Stimulated activated CD8-positive, alpha-beta memory T cell treated with anti-CD3 and anti-CD28 coated beads, Interleukin-7, amount 100 ng/mL, for 48 hours (primary cell): ENCODE measurements at regions not wholly inside any gene's neighbourhood (a gene's known extent, or its start where the extent isn't known, plus 50 kb on each side); places are given as distances from the start of the nearest gene placed in this dataset.
"Not testable (repeated sequence)": the region's sequence is repeated elsewhere in the genome, so short reads cannot be mapped to it uniquely, and the experiment has no call there.

Experiments used
- DNase-seq, 2 donors: peaks; one replicate each; pipeline ENCODE4 v3.0.0-alpha.2; 2020; ENCODE audit warnings: low read depth in 1 of 2; ENCODE audit errors: extremely low read depth in 1 of 2

DNA sequence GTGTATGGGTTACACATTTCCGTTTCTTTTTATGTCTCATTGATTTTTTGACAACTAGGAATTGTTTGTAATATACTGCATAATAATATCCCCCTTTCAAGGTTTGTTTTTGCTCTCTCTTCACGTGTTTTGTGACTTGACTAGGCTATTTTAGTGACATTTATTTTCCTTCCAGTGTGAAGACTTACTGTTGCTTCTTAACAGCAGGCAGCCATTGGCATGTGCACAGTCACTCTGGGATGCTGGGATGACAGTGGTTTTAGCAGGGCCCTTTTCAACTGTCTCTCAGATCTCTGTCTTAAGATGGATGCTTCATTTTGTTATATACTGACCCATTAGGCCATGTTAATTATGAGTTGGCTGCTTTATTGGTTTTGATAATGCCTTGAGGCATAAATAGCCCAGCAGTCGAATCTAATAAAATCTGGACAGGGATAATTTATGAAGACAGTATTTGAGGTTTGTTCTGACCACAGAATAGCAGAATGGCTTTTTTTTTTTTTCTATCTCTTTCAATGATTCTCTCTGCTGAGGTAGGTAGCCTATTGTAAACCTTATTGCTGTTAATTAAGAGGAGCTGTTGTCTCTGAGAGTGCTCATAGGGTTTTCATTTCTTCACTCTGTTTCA is 536.0 kb downstream of the GABRG2 start:
- DNase-seq, result no peak

DNA sequence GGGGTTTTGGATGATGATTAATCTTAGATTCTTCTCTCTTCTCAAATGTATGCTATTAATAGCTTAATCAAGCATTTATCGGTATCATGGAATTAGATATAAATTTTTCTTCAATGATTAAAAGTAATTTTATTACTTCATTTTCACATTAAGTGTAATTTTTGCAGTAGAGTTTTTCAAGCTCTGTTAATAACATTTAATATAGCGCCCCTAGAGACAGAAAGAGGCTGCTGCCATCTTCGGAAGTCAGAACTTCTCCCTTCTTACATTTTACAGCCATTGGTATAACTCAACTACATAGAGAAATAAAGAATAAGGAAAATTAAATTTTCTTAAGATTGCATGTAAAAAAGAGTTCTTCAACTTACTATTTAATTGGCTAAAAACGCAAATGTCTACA is 540.3 kb downstream of the GABRG2 start:
- DNase-seq, result no peak

DNA sequence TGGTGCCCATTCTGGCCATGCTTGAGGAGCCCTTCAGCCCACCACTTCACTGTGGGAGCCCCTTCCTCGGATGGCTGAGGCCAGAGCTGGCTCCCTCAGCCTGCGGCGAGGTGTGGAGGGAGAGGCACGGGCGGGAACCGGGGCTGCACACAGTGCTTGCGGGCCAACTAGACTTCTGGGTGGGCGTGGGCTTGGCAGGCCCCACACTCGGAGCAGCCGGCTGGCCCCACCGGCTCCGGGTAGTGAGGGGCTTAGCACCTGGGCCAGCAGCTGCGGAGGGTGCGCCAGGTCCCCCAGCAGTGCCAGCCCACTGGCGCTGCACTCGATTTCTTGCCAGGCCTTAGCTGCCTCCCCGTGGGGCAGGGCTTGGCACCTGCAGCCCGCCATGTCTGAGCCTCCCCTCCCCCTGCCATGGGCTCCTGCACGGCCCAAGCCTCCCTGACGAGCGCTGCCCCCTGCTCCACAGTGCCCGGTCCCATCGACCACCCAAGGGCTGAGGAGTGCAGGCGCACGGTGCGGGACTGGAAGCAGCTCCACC is 554.2 kb downstream of the GABRG2 start:
- DNase-seq, result not testable (repeated sequence)

DNA sequence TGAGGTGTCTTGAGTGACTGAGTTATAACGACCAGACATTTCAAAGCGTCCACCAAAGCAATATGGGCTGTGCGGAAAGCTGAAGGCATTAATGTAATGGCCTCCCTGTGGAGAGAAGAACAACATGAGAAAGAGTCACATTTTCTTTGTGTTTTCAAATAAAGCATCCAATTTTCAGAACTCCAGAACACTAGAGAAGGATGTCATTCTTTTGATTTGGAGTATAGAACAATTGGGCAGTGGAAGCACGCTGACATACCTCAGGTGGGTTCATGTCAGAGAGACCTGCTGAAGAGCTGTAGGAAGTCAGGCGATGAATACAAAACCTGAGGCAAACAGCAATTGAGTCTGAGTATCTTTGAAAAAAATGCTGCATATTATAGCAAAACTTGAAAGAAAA is 556.5 kb downstream of the GABRG2 start:
- no peak for DNase-seq

DNA sequence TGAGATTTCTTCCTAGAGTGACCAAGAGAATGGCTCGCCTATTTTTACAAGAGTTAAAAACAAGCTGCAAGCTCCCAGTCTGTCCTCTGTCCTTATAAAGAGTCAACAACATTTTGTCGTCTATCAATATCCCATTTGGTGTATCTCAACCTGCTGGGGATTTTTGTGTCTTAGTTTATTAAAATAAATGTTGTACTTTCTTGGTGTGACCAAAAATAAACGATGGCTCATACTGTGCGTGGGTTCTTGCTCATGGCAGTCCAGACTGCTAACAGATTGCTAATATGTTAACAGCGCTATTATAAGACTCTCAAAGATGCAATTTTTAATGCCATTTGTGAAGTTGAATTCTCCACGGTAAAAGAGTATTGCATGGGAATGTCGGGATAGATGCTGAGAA is 569.9 kb downstream of the GABRG2 start:
- no peak for DNase-seq

DNA sequence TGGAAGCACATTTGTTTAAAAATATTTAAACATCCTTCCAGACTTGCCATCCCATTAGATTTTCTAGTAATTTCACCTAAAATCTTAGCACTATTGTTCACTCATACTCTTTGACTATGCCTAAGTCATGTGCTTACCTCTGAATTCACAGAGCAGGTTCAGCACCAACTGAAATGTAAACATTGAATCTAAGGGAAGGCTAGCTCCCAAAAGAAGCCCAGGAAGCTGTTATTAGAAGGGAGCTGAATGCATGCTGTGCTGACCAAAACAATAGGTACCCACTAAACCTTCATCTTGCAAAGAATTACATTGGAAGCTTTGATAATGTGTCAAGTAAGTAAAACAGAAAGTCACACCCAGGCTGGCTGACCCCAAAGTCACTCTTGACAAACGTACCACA is 571.3 kb downstream of the GABRG2 start:
- no peak for DNase-seq

DNA sequence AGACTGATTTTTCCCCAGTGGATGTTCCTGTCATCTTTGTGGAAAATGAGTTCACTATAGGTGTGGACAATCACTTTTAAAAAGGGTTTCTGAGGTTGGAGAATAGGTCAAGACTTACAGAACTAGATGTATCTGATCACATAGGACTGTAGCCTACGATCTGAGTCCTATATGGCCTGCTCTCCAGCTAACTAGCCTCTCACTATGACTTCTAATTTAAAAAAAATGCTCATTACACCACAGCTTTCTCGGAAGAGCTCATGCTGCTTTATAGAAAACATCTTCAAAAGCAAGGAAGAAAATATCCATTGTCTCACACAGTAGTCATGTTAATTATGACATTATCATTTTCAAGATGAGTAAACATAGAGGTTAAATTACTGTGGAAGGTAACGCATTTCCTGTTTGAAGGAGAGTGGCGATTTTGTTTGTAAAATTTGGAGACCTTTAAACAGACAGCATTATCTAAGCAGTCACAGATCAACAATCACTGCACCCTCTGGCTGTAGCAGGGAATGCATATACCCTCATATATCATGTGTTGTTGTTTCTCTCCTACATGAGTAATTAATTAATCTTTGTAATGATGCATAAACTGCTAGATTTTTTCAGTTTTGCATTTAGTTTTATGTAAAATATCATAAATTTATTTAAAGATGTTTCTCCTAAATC is 573.7 kb downstream of the GABRG2 start:
- no peak for DNase-seq

DNA sequence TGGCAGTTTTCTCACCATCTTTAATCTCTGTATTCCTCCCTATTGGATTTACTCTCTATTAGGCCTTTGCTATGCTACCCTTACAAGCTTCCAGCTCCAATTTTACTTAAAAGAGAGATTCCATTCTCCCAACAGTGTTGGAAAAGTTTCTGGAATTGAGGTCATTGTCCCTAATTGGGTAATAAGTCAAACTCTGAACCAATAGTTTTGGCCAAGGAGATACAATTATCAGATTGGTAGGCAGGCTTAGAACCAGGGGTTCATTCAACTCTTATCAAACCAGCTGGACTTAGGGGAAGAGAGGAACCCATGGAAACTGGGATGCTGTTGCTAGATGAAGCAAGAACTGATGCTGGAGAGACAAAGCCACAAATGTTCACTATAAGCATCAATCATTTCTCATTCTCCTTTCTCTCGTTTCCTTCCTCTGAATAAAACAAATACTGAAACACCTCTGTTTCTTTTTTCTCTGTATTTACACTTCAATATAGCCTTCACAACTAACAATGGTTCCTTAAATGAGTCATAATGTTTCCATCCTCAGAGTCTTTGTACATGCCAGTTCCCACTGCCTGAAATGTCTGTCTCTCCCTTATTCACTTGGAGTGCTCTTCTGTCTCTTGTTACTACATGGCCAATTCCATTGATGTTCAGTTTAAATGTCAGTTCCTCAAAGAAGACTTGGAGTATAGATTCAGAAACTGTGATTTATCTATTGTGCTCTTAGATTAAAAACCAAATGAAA is 587.3 kb downstream of the GABRG2 start:
- no peak for DNase-seq

DNA sequence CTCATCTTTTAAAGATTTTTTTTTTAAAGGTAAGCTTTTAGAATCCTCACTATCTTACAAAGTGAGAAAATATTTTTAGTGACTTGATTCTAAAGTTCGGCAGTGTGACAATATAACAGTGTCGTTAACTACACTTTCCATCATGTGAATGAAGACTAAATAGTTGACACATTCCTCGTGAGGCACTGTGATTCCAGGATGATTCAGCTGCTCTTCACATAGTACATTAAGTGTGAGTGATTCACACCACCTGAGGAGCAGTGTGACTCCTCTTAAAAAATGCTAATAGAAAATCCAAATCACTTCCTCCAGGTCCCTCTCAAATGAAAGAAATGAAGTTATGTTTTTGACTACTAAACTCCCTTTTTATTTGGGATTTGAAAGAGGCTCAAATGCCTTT is 589.5 kb downstream of the GABRG2 start:
- DNase-seq, result no peak

DNA sequence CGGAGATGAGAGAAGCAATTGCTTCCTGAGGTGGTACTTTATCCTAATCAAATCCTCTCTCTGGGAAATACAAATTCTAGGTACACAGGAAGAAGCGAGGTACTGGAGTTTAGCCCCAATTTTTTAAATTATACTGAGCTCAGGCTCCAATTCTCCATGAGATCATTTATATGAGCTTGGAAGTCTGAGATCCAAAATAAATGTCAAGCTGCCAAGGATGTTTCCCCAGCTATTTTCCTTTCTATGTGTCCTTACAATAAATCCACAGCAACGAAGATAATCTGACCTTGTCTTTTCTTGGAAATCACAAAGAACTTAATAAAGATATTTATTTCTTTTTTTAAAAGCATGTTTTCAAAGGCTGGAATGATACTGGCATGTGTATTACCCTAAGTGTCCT is 597.3 kb downstream of the GABRG2 start:
- DNase-seq, result no peak

DNA sequence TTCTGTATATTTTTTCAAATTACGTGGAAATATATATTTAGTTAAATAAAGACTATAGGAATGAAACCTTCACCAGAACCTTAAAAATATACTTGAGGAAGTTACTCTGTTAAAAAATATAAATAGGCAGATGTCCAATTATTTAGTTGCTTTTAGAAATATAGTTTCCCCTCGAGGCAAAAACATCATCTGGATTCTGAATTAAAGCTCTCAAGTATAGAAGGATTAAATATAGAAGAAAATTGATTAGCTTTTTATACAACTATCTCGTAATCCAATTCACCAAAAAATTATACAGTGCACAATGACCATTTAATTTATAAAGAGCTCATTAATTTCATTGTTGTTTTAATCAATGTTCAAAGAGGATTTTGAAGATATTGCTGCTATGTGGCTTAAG is 601.4 kb downstream of the GABRG2 start:
- DNase-seq, result no peak

DNA sequence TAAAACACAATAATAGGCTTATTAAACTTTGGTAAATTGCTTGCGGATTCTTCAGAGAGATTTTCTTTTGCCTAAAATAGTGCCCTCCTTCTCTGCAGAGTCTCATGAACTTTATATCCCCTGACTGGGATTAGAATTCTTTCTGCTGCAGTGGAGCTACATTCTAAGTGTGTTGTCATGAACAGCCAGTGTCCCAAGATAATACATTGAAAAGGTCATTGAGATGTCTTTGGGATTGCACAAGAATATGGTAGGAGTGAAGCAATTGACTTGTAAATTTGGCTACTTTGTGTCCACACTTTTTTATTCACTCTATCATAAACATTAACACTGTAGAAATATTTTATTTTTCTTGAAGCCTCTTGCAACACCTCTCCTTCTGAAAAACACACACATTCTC is 604.5 kb downstream of the GABRG2 start:
- DNase-seq, result no peak

DNA sequence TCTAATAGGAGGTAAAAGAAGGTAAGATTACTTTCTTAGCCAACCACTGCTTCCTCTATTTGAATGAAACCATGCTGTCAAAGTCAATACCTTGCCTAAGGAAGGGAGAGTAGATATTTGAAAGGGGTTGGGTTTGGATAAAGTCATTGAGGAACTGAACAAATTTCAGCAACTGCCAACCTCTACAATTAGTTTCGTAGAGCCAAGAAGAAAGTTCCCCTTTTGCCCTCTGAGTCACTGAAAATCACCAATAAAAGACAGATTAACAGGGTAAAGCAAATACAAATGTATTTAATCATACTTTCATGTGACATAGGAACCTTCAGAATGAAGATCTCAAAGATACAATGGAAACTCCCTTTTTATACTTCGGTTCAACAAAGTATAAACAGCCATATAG is 615.7 kb downstream of the GABRG2 start:
- DNase-seq, result no peak

DNA sequence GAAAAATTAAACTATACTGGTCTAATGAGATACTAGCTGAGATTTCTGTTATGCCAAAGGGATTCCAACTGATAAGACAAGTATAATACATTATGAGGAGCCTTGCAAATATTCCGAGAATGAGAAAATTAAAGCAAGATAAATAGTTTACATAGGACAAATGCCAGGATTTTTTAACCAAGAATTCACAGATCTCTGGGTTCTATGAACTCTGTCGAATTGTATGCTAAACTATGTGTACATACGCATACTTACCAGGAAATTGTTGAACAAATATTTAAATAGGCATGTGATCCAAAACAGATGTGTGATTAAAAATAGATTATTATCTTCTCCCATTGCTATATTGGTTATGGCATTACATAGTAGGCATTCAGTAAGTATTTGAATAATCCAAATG is 616.6 kb downstream of the GABRG2 start:
- DNase-seq, result no peak

DNA sequence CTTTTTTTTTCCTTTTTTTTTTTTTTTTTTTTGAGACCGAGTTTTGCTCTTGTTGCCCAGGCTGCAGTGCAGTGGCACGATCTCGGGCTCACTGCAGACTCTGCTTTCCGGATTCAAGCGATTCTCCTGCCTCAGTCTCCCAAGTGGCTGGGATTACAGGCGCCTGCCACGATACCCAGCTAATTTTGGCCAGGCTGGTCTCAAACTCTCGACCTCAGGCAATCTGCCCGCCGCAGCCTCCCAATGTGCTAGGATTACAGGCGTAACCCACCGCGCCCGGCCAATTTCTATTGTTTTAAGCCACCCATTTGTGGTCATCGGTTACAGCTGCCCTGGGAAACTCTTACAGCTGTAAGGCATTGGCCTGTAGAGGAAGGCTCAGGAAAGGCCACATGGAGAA is 617.7 kb downstream of the GABRG2 start:
- DNase-seq, result no peak

DNA sequence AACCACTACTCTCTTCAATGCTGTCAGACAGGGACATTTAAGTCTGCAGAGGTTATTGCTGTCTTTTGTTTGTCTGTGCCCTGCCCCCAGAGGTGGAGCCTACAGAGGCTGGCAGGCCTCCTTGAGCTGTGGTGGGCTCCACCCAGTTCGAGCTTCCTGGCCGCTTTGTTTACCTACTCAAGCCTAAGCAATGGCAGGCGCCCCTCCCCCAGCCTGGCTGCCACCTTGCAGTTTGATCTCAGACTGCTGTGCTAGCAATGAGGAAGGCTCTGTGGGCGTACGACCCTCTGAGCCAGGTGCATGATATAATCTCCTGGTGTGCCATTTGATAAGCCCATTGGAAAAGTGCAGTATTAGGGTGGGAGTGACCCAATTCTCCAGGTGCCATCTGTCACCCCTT is 628.7 kb downstream of the GABRG2 start:
- not testable (repeated sequence) for DNase-seq

DNA sequence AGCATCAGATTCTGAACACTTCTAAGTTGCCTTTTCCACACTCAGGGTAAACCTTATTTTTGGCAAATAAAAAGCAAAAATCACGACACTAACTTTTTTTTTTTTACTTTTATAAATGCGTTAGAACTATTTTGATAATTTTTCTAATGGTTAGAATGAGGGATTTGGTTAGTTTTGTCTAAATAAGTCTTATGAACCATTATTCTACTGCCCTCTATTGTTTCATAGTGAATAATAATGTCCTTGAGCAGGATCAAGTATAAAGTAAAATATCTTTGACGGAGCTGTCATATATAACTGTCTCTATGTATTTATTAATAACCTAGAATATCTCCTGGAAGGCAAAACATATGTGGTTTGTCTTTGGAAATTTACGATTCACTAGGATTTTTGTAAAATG is 631.8 kb downstream of the GABRG2 start:
- no peak for DNase-seq

DNA sequence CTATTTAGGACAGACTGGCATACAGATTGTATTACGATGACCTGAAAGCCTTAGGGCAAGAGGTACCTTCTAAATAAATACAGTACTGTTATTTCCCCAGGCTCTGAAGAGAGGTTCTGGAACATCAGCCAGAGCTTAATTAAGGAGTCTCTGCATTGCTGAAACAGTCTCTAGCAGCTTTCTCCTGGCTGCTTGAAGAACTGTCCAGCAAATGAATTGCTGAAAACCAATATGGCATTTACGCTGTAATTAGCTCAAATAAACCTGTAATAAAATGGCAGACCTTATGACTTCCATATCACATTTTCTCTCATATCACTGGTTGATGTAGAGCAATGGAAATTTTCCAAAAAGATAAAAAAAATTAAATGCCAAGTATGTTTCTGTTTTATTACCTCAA is 636.3 kb downstream of the GABRG2 start:
- no peak for DNase-seq

DNA sequence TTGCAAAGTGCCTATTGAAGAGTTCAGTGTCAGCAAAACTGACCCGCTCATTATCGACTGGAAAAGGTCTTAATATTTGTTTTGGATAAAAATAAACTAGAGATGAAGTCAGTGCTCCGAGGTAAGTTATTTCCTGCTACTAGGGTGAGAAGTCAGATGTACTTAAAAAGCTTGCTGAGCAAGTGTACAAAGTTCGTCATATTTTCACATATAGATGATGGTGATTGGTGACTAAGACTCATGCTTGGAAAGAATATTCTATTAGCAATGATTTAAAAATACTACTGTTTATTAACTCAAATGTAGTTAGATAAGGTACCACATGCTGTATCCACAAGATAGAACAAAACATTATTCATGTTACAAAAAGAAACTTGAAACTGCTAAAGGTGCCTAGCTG is 643.7 kb downstream of the GABRG2 start:
- no peak for DNase-seq

DNA sequence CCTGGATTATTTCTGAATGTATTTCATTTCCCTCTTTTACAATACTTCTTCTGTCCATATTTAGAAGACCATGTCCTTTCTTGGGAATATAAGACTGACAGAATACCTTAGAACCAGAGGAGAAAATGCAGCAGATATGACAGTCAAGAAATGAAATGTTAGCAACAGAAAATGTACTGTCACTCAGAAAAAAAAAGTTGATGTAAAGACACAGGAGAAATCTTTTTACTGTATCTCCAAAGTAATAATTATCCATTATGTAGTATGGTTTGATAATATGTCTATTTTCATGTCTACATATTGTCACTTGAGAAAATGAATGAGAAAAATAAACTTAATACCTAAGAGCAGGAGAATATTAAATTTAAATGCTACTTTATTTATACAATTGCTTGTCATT is 652.1 kb downstream of the GABRG2 start:
- DNase-seq, result no peak

DNA sequence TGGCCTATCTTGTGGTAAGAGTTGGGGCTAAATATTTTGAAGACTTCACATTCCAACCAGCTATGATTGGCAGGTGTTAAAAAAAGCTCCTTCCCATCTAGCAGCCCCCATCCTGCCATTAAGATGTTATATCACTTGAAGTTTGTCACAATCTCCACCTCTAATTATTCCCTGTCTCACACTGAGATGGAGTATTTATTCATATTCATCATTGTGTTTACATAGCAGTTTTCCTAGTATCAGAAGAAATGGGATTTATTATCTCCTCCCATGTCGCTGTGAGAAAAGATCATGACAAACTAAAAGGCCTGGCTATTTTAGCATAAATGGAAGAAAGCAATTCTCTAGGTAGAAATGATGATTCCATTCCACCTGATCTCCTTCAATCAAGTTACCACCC is 653.6 kb downstream of the GABRG2 start:
- DNase-seq, result no peak

DNA sequence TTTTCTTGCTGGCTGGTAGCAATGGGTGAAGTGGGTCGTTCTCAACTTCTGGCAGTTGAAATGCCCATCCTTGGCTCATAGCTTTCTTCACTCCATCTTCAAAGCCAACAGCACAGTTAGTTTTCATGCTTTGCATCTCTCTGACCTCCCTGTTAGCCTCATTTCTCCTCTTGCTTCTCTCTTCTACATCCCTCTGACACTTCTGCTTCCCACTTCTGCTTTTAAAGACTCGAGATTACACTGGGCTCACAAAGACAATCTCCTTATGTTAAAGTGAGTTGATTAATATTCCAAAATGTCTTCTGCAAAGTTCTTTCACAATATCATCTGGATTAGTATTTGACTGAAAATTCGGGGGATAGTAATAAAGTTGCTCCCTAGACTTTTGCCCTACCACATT is 684.8 kb upstream of the CCNG1 start:
- DNase-seq, result no peak
